ENCODE measurements at regions not wholly inside any gene's neighbourhood (a gene's known extent, or its start where the extent isn't known, plus 50 kb on each side); places are given as distances from the start of the nearest gene placed in this dataset.

DNA sequence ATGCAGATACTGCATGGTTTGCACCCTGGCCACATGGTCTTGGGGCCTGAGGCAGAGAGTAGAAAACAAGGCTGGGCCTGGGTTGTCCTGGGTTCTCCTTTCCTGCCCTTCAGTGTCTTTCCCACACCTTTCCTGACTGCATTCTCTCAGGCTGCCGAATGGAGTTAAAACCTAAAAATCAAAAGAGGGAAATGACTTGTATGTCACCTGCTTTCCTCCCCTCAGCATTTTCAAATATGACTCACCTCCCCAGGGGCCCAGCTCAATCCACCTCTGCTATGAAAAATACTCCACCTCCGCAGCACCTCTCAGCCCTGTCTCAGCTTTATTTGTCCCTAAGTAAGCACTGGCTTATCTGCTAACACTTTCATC, 457.8 kb upstream of the MEX3C start (continued):
- TF ChIP-seq, protein P1, sequence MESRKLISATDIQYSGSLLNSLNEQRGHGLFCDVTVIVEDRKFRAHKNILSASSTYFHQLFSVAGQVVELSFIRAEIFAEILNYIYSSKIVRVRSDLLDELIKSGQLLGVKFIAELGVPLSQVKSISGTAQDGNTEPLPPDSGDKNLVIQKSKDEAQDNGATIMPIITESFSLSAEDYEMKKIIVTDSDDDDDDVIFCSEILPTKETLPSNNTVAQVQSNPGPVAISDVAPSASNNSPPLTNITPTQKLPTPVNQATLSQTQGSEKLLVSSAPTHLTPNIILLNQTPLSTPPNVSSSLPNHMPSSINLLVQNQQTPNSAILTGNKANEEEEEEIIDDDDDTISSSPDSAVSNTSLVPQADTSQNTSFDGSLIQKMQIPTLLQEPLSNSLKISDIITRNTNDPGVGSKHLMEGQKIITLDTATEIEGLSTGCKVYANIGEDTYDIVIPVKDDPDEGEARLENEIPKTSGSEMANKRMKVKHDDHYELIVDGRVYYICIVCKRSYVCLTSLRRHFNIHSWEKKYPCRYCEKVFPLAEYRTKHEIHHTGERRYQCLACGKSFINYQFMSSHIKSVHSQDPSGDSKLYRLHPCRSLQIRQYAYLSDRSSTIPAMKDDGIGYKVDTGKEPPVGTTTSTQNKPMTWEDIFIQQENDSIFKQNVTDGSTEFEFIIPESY (IDR thresholded peaks at IDR 0.05) = no peak
- TF ChIP-seq SIX5 (IDR thresholded peaks at IDR 0.05; ENCODE audit: low read depth, low read length, severe bottlenecking) (no peak), SIN3A (IDR thresholded peaks at IDR 0.05; ENCODE audit: low read depth, low read length) (no peak)

DNA sequence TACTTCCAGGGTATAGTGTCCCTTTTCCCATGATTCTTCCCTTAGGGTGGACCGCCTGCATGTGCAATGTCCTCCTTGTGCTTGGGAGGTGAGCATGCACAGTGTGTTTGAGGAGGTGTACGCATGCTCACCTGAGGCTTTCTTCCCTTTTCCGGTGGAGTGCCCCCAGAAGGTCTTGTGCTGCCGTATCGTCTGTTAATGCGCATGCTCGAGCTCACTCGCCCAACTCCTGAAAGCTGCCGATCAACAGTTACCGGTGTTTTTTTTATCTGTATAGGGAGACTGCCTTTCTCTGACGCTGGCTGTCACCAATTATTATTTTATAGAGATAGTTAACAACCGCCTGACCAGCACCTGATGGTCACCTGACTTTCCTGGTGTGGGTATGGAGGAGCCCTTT, 458.8 kb upstream of the MEX3C start:
- BruUV-seq (replicated peaks) = no TSS peak
- intact Hi-C loops (cut with micrococcal nuclease; ENCODE audit: unreplicated experiment) (loop anchor here (10.0 kb wide), 1 partner anchor 739 kb away; no protein-coding TSS in a partner anchor), in situ Hi-C loops (cut with MboI) (loop anchor here (25.0 kb wide), 2 partner anchors 1256 to 1731 kb away; no protein-coding TSS in a partner anchor)
- Histone ChIP-seq H3K9me3 (replicated peaks; ENCODE audit: control insufficient read depth, insufficient read depth, low read length) (no peaks in the 10 kb centered on the region), H3K4me1 (ENCODE audit: control insufficient read depth, insufficient read depth, low read length) (peaks cover 14% of the 10 kb centered on the region), H3K4me2 (ENCODE audit: control insufficient read depth, insufficient read depth) (no peak overlapping the region), H3K27ac (ENCODE audit: control insufficient read depth, insufficient read depth) (no peak overlapping the region), H4K20me1 (ENCODE audit: control insufficient read depth, insufficient read depth) (no peaks in the 10 kb centered on the region), H3K27me3 (replicated peaks in 1 of 2; ENCODE audit: control insufficient read depth in 2 of 2, insufficient read depth in 2 of 2, low read length in 1 of 2) (no peaks in the 10 kb centered on the region), H2AFZ (ENCODE audit: control insufficient read depth, low read depth, low read length) (no peak overlapping the region), H3K4me3 (no peak overlapping the region), H3K36me3 (ENCODE audit: control insufficient read depth in 2 of 2, insufficient read depth in 2 of 2, low read length in 1 of 2) (no peaks in the 10 kb centered on the region), H3K9ac (ENCODE audit: control insufficient read depth, insufficient read depth, low read length) (no peak overlapping the region), H3K79me2 (ENCODE audit: control insufficient read depth, insufficient read depth, low read length) (no peaks in the 10 kb centered on the region)
- FAIRE-seq (no peak), ATAC-seq (no peak), DNase-seq (ENCODE audit: low read depth, low spot score) (no peak)
- RAD21 ChIA-PET (ENCODE audit: unreplicated experiment) = interaction anchor here (0.8 to 2.0 kb wide), 5 partner anchors 13 to 217 kb away, joined by 3 to 6 read pairs (median 4); no protein-coding TSS in a partner anchor
- 88% methylated on average over 12 of the region's 12 CpGs for WGBS (ENCODE audit: insufficient coverage, insufficient replicate concordance, low lambda C conversion rate, missing lambda C conversion rate)
- POLR2A ChIA-PET = no interaction called here
- CTCF ChIA-PET = interaction anchor here (1.4 to 2.0 kb wide), 2 partner anchors 12 to 25 kb away, joined by 3 to 14 read pairs; no protein-coding TSS in a partner anchor
- SMC1A ChIA-PET (ENCODE audit: uncharacterized antibody, unreplicated experiment) = interaction anchor here (0.6 to 1.7 kb wide), 5 partner anchors 12 to 344 kb away, joined by 3 to 6 read pairs (median 4); no protein-coding TSS in a partner anchor
- no peak for TF ChIP-seq ZNF274 (IDR thresholded peaks at IDR 0.05; ENCODE audit: insufficient read depth, insufficient read length)
- TF ChIP-seq, protein P2, sequence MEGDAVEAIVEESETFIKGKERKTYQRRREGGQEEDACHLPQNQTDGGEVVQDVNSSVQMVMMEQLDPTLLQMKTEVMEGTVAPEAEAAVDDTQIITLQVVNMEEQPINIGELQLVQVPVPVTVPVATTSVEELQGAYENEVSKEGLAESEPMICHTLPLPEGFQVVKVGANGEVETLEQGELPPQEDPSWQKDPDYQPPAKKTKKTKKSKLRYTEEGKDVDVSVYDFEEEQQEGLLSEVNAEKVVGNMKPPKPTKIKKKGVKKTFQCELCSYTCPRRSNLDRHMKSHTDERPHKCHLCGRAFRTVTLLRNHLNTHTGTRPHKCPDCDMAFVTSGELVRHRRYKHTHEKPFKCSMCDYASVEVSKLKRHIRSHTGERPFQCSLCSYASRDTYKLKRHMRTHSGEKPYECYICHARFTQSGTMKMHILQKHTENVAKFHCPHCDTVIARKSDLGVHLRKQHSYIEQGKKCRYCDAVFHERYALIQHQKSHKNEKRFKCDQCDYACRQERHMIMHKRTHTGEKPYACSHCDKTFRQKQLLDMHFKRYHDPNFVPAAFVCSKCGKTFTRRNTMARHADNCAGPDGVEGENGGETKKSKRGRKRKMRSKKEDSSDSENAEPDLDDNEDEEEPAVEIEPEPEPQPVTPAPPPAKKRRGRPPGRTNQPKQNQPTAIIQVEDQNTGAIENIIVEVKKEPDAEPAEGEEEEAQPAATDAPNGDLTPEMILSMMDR (IDR thresholded peaks at IDR 0.05 in 2 of 3, conservative IDR thresholded peaks at IDR 0.05 in 1 of 3; ENCODE audit: control insufficient read depth in 2 of 3, extremely low read depth in 1 of 3, insufficient read depth in 1 of 3, low read depth in 3 of 3, low read length in 3 of 3) = no peak
- TF ChIP-seq, protein P3, sequence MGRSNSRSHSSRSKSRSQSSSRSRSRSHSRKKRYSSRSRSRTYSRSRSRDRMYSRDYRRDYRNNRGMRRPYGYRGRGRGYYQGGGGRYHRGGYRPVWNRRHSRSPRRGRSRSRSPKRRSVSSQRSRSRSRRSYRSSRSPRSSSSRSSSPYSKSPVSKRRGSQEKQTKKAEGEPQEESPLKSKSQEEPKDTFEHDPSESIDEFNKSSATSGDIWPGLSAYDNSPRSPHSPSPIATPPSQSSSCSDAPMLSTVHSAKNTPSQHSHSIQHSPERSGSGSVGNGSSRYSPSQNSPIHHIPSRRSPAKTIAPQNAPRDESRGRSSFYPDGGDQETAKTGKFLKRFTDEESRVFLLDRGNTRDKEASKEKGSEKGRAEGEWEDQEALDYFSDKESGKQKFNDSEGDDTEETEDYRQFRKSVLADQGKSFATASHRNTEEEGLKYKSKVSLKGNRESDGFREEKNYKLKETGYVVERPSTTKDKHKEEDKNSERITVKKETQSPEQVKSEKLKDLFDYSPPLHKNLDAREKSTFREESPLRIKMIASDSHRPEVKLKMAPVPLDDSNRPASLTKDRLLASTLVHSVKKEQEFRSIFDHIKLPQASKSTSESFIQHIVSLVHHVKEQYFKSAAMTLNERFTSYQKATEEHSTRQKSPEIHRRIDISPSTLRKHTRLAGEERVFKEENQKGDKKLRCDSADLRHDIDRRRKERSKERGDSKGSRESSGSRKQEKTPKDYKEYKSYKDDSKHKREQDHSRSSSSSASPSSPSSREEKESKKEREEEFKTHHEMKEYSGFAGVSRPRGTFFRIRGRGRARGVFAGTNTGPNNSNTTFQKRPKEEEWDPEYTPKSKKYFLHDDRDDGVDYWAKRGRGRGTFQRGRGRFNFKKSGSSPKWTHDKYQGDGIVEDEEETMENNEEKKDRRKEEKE (IDR thresholded peaks at IDR 0.05) = no peak
- TF ChIP-seq MXI1 (IDR thresholded peaks at IDR 0.05; ENCODE audit: low read depth, low read length) = no peak
- TF ChIP-seq SIN3A (IDR thresholded peaks at IDR 0.05; ENCODE audit: low read depth, low read length) = no peak
- TF ChIP-seq, protein P4, sequence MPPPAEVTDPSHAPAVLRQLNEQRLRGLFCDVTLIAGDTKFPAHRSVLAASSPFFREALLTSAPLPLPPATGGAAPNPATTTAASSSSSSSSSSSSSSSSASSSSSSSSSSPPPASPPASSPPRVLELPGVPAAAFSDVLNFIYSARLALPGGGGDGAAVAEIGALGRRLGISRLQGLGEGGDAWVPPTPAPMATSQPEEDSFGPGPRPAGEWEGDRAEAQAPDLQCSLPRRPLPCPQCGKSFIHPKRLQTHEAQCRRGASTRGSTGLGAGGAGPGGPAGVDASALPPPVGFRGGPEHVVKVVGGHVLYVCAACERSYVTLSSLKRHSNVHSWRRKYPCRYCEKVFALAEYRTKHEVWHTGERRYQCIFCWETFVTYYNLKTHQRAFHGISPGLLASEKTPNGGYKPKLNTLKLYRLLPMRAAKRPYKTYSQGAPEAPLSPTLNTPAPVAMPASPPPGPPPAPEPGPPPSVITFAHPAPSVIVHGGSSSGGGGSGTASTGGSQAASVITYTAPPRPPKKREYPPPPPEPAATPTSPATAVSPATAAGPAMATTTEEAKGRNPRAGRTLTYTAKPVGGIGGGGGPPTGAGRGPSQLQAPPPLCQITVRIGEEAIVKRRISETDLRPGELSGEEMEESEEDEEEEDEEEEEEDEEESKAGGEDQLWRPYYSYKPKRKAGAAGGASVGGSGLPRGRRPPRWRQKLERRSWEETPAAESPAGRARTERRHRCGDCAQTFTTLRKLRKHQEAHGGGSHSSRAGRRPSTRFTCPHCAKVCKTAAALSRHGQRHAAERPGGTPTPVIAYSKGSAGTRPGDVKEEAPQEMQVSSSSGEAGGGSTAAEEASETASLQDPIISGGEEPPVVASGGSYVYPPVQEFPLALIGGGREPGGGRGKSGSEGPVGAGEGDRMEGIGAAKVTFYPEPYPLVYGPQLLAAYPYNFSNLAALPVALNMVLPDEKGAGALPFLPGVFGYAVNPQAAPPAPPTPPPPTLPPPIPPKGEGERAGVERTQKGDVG (CRISPR knock-in tag; IDR thresholded peaks at IDR 0.05) = no peak
- no peak for TF ChIP-seq NFYB (IDR thresholded peaks at IDR 0.05; ENCODE audit: insufficient read depth, low read depth, low read length)

Data from GM12878 (cell line).